WERI-Rb-1 (cell line): ENCODE measurements at regions not wholly inside any gene's neighbourhood (a gene's known extent, or its start where the extent isn't known, plus 50 kb on each side); places are given as distances from the start of the nearest gene placed in this dataset.
"Not testable (repeated sequence)": the region's sequence is repeated elsewhere in the genome, so short reads cannot be mapped to it uniquely, and the experiment has no call there.

ENCODE experiments used
- DNase-seq: peaks from one replicate; pipeline ENCODE4 v3.0.0-alpha.2; 2020
- H3K27ac ChIP-seq: fragments of 250-450 bp; sonication (Bioruptor Pico); 2 replicates; pipeline ENCODE4 v1.5.1; 2020; ENCODE audit warnings: mild to moderate bottlenecking, moderate library complexity
- H3K27me3 ChIP-seq: fragments of 250-450 bp; sonication (Bioruptor Pico); 2 replicates; pipeline ENCODE4 v1.5.1; 2021; ENCODE audit warnings: mild to moderate bottlenecking, low read depth, moderate library complexity; ENCODE audit not compliant: insufficient read depth, severe bottlenecking
- H3K36me3 ChIP-seq: fragments of 250-450 bp; sonication (Bioruptor Pico); 2 replicates; pipeline ENCODE4 v1.5.1; 2020; ENCODE audit warnings: mild to moderate bottlenecking, moderate library complexity
- H3K4me3 ChIP-seq: 2 replicates; pipeline ENCODE4 v1.5.1; 2011; ENCODE audit warnings: low read depth, mild to moderate bottlenecking, control low read depth, low read length
- H3K9me3 ChIP-seq: fragments of 250-450 bp; sonication (Bioruptor Pico); 2 replicates; pipeline ENCODE4 v1.5.1; 2021; ENCODE audit warnings: mild to moderate bottlenecking, moderate library complexity; ENCODE audit not compliant: severe bottlenecking
- TF ChIP-seq, protein P1 (sequence below): IDR thresholded peaks from 2 replicates; pipeline ENCODE4 v1.5.1; 2011; ENCODE audit warnings: low read depth, mild to moderate bottlenecking, control low read depth, inconsistent platforms, low read length

DNA sequence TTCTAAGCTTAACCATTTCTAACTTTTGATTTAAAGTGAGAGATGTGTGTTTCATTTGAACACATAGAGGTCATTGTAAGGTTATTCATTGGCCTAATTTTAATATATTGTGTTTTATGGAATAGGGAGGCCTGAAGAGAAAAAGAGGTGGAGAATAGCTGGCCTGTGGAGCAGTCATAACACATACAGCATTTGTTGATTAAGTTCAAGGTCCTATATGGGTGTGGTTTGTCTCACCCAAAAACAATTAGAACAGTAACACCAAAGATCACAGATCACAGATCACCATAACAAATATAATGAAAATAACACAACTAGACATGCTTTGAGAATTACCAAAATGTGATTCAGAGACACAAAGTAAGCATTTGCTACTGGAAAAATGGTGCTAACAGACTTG is 252.4 kb upstream of the SPOPL start:
- Histone ChIP-seq H3K36me3 (no peaks in the 10 kb centered on the region), H3K27ac (no peak overlapping the region), H3K27me3 (no peaks in the 10 kb centered on the region), H3K4me3 (no peak overlapping the region), H3K9me3 (no peaks in the 10 kb centered on the region)
- TF ChIP-seq, protein P1, sequence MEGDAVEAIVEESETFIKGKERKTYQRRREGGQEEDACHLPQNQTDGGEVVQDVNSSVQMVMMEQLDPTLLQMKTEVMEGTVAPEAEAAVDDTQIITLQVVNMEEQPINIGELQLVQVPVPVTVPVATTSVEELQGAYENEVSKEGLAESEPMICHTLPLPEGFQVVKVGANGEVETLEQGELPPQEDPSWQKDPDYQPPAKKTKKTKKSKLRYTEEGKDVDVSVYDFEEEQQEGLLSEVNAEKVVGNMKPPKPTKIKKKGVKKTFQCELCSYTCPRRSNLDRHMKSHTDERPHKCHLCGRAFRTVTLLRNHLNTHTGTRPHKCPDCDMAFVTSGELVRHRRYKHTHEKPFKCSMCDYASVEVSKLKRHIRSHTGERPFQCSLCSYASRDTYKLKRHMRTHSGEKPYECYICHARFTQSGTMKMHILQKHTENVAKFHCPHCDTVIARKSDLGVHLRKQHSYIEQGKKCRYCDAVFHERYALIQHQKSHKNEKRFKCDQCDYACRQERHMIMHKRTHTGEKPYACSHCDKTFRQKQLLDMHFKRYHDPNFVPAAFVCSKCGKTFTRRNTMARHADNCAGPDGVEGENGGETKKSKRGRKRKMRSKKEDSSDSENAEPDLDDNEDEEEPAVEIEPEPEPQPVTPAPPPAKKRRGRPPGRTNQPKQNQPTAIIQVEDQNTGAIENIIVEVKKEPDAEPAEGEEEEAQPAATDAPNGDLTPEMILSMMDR, result no peak
- no peak for DNase-seq

DNA sequence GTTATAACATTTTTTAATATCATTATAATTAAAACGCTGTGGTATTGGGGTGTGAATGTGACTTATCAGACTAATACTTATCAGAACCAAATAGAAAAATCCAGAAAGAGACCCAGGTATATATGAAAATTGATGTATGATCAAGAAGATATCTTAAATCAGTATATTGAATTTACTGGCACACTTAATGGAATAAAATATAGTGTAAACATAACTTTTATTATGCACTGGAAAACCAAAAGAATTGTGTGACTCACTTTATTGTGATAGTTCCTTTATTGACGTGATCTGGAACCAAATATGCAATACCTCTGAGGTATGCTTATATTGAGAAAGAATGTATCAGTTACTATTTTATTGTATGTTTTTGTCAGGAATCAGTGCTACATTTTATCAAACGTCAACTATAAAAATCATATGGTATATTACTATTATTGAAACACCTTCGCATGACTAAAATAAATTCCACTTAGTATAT is 250.7 kb upstream of the SPOPL start:
- not testable (repeated sequence) for DNase-seq, H3K27me3 ChIP-seq, H3K27ac ChIP-seq, H3K4me3 ChIP-seq, H3K36me3 ChIP-seq, H3K9me3 ChIP-seq

DNA sequence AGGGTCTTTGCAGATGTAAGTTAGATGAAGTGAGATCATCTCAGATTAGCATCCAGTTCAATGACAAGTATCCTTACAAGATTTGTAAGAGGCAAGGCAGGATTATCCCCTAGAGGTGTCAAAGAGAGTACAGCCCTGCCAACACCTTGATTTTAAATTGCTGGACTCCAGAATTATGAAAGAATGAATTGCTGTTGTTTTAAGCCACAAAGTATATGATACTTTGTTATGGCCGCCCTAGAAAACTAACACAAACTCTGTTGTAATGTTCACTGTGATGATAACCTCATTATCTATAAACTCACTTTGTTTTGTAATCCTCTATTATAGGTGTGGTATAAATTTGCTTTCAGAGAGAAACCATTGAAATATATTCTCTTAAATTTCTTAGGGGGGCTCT is 249.0 kb upstream of the SPOPL start:
- H3K9me3 ChIP-seq, result no peaks in the 10 kb centered on the region
- TF ChIP-seq, protein P1, result no peak
- H3K4me3 ChIP-seq, result no peak overlapping the region
- H3K27me3 ChIP-seq, result no peaks in the 10 kb centered on the region
- no peak overlapping the region for H3K27ac ChIP-seq
- no peaks in the 10 kb centered on the region for H3K36me3 ChIP-seq
- DNase-seq, result no peak

DNA sequence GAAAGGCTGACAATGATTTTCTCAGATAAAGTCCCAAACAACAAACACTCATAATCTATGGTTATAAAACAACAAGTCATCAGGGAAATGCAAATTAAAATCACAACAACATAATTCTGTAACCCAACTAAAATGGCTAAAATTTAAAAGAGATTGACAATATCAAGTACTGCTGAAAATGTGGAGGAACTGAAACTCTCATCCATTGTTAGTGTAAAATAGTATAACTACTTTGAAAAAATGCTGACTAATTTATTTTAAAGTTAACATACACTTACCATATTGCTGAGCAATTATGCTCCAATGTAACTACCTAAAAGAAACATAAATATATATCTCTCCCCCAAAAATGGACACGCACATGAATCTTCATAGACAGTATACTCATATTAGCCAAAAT is 245.9 kb upstream of the SPOPL start:
- no peaks in the 10 kb centered on the region for H3K36me3 ChIP-seq
- H3K9me3 ChIP-seq, result no peaks in the 10 kb centered on the region
- no peaks in the 10 kb centered on the region for H3K27me3 ChIP-seq
- H3K4me3 ChIP-seq, result no peak overlapping the region
- TF ChIP-seq, protein P1, result no peak
- no peak for DNase-seq
- no peak overlapping the region for H3K27ac ChIP-seq

DNA sequence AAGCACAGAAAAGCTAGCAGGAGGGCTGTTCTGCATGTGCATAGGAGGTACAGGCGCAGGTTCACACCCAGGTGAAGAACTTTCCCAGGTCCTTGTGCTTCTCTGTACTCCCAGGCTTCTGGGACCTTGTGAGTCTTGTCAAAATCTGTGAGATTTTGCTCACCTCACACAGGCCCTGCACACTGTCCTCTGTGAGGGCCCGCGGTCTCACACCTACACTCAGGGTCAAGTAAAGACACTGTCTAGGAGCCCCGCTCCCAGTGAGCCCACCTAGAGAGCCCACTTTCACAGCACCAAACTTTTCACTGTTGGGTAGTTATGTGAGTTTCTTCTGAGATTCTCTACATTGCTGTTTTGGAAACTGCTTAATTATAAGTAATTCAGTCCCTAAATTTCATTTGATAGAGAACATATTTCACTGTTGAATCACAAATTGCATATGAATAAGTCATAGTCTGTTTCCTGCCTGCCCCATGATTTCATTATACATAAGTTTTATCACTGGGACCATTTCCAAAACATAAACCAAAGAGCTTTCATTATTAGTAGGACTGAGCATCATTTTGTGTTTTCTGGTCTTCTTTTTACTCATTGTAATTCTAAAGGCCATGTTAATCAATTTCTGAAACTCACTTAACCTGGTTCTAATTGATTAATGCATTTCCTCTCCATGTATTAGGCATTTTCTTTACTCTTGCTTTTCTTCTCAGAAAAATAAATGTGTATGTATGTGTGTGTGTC is 234.2 kb upstream of the SPOPL start:
- DNase-seq, result no peak
- Histone ChIP-seq H3K4me3 (no peak overlapping the region), H3K27ac (no peak overlapping the region), H3K27me3 (no peaks in the 10 kb centered on the region), H3K36me3 (no peaks in the 10 kb centered on the region), H3K9me3 (no peaks in the 10 kb centered on the region)
- TF ChIP-seq, protein P1, result no peak

DNA sequence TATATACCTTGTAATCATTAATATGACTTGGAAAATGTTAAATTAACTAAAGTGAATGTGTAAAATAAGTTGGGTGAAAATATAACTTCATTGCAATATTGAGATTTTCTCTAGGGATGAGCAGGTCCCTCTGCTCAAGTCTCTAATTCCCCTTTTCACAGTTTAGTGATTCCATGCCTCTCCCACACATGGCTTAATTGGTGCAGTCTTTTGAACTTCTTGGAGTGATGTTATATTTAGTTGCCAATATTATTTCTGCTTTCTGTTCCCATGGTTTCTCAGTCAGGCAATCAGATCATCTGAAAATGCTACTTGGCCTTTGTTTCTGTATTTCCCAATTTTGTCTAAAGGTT is 233.7 kb upstream of the SPOPL start:
- DNase-seq, result no peak
- Histone ChIP-seq H3K9me3 (no peaks in the 10 kb centered on the region), H3K4me3 (no peak overlapping the region), H3K27ac (no peak overlapping the region), H3K27me3 (no peaks in the 10 kb centered on the region), H3K36me3 (no peaks in the 10 kb centered on the region)
- TF ChIP-seq, protein P1, result no peak
